Stomach (tissue), 8 donors: ENCODE measurements at regions not wholly inside any gene's neighbourhood (a gene's known extent, or its start where the extent isn't known, plus 50 kb on each side); places are given as distances from the start of the nearest gene placed in this dataset.

Source experiments
- DNase-seq, 2 donors: peaks; one replicate each; pipeline versions ENCODE4 v3.0.0 to v3.0.0-alpha.2; 2013 to 2019
- H3K27ac ChIP-seq, 5 donors: fragments of 200-600 bp in 4 of 5; sonication (generic) in 4 of 5; one replicate each; pipeline ENCODE4 v1.5.1; 2013 to 2019; ENCODE audit warnings: mild to moderate bottlenecking in 1 of 5, moderate library complexity in 1 of 5
- H3K27me3 ChIP-seq, 3 donors: fragments of 200-600 bp; sonication (generic); one replicate each; pipeline ENCODE4 v1.5.1; 2017 to 2019; ENCODE audit warnings: mixed run types in 1 of 3
- H3K36me3 ChIP-seq, 4 donors: fragments of 200-600 bp; sonication (generic); 1 replicate in 3 of 4; 2 replicates in 1 of 4; pipeline ENCODE4 v1.5.1; 2016 to 2019
- H3K4me1 ChIP-seq, 4 donors: fragments of 200-600 bp; sonication (generic); one replicate each; pipeline ENCODE4 v1.5.1; 2016 to 2019
- H3K4me3 ChIP-seq, 4 donors: fragments of 200-600 bp; sonication (generic) in 3 of 4; one replicate each; pipeline ENCODE4 v1.5.1; 2016 to 2019; ENCODE audit warnings: mild to moderate bottlenecking in 1 of 4
- H3K9me3 ChIP-seq, 4 donors: fragments of 200-600 bp; sonication (generic); one replicate each; pipeline ENCODE4 v1.5.1; 2016 to 2019
- EP300 ChIP-seq: sonication (generic); formaldehyde crosslinking; IDR thresholded peaks from one replicate; pipeline ENCODE4 v1.6.1; 2017; ENCODE audit warnings: antibody characterized with exemption
- POLR2A ChIP-seq, 4 donors: fragments of 450-650 bp; IDR thresholded peaks; one replicate each; pipeline ENCODE4 v1.6.1; 2016; ENCODE audit warnings: antibody characterized with exemption in 4 of 4, control low read depth in 2 of 4, mild to moderate bottlenecking in 1 of 4, moderate library complexity in 1 of 4
- POLR2AphosphoS5 ChIP-seq, 3 donors: sonication (generic); formaldehyde crosslinking; IDR thresholded peaks; one replicate each; pipeline ENCODE4 v1.6.1; 2016; ENCODE audit warnings: antibody characterized with exemption in 3 of 3
- WGBS, 5 donors: extraction: QIAGEN DNeasy Blood & Tissue Kit in 3 of 5; methylation state at CpG; one replicate each; pipeline versions ENCODE4 v1.1.5 to v1.1.7; 2013 to 2018; 5-methylcytosine and 5-hydroxymethylcytosine counted together
- intact Hi-C: fragments of 100-400 bp; cut with DNase I; formaldehyde crosslinking; loops from one replicate; pipeline ENCODE4 v1.15.1; 2023; ENCODE audit warnings: low total_unique reads
- TF ChIP-seq, protein P1 (sequence below), 7 experiments: fragments of 450-650 bp in 4 of 7; fragments of 200-600 bp in 3 of 7; sonication (generic) in 3 of 7; IDR thresholded peaks; one replicate each; pipeline ENCODE4 v1.5.1; 2016 to 2019; ENCODE audit warnings: antibody characterized with exemption in 7 of 7, control low read depth in 2 of 7, mild to moderate bottlenecking in 1 of 7
- donor health status: healthy with polysubstance abuse.
- donor health status: Bipolar disorder and iron deficiency.
- donor health status: healthy.

- intact Hi-C loops = no loop called here
- Histone ChIP-seq H3K36me3 (no peaks in the 10 kb centered on the region), H3K9me3 (no peaks in the 10 kb centered on the region), H3K27me3 (peaks cover 0 to 72% (median 20%) of the 10 kb centered on the region in 3 donors), H3K27ac (no peak overlapping the region), H3K4me1 (no peaks in the 10 kb centered on the region), H3K4me3 (no peak overlapping the region)
- 57 to 75% (median 62%) methylated on average over 3 of the region's 3 CpGs for WGBS, 5 donors
- TF ChIP-seq EP300 (no peak), POLR2A (IDR thresholded peaks at IDR 0.05) (no peak), POLR2AphosphoS5 (IDR thresholded peaks at IDR 0.05) (no peak)
- TF ChIP-seq, protein P1, sequence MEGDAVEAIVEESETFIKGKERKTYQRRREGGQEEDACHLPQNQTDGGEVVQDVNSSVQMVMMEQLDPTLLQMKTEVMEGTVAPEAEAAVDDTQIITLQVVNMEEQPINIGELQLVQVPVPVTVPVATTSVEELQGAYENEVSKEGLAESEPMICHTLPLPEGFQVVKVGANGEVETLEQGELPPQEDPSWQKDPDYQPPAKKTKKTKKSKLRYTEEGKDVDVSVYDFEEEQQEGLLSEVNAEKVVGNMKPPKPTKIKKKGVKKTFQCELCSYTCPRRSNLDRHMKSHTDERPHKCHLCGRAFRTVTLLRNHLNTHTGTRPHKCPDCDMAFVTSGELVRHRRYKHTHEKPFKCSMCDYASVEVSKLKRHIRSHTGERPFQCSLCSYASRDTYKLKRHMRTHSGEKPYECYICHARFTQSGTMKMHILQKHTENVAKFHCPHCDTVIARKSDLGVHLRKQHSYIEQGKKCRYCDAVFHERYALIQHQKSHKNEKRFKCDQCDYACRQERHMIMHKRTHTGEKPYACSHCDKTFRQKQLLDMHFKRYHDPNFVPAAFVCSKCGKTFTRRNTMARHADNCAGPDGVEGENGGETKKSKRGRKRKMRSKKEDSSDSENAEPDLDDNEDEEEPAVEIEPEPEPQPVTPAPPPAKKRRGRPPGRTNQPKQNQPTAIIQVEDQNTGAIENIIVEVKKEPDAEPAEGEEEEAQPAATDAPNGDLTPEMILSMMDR (IDR thresholded peaks at IDR 0.05) = no peak
- DNase-seq = no peak
Observed at GRCh38 chr12:131637986-131638385, 72.9 kb upstream of the SFSWAP start.

GRCh38 chr12:131639270-131639940, 71.5 kb upstream of the SFSWAP start:
- WGBS, 5 donors = 53 to 64% (median 57%) methylated on average over 5 to 12 of the region's 12 CpGs
- no peak for TF ChIP-seq POLR2AphosphoS5 (IDR thresholded peaks at IDR 0.05)
- no peak for TF ChIP-seq EP300
- TF ChIP-seq, protein P1 (IDR thresholded peaks at IDR 0.05) = no peak
- no peak for TF ChIP-seq POLR2A (IDR thresholded peaks at IDR 0.05)
- no peaks in the 10 kb centered on the region for H3K9me3 ChIP-seq
- DNase-seq = no peak
- H3K36me3 ChIP-seq = no peaks in the 10 kb centered on the region
- H3K27ac ChIP-seq = no peak overlapping the region
- H3K27me3 ChIP-seq = peaks cover 0 to 70% (median 20%) of the 10 kb centered on the region in 3 donors
- H3K4me3 ChIP-seq = no peak overlapping the region
- H3K4me1 ChIP-seq = no peaks in the 10 kb centered on the region
- intact Hi-C loops = no loop called here

DNA sequence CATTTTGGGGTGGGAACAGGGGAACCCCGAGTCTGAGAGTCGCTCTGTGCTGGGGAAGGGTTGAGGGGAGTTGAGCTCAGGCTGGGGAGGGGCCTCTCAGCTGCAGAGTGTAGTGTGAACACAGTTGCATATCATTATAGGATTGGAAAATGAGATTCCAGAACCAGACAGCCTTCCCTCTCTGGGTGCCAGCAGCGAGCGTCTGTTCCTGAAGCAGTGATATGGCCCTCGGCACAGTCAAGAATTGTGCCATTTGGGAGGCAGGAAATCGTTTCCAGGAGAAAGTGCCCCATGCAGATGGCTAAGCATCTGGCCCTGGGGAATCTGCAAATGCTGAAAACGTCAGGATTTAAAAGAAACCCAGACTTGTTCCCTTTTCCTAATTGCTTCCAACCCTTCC, 70.4 kb upstream of the SFSWAP start:
- no peaks in the 10 kb centered on the region for H3K9me3 ChIP-seq
- 48 to 65% (median 64%) methylated on average over 7 of the region's 7 CpGs for WGBS, 5 donors
- H3K27ac ChIP-seq = no peak overlapping the region
- intact Hi-C loops = no loop called here
- no peak for DNase-seq
- no peaks in the 10 kb centered on the region for H3K4me1 ChIP-seq
- no peaks in the 10 kb centered on the region for H3K36me3 ChIP-seq
- H3K27me3 ChIP-seq = peaks cover 0 to 71% (median 20%) of the 10 kb centered on the region in 3 donors
- TF ChIP-seq, protein P1 (IDR thresholded peaks at IDR 0.05) = no peak
- TF ChIP-seq POLR2AphosphoS5 (IDR thresholded peaks at IDR 0.05) (no peak), EP300 (no peak)
- no peak overlapping the region for H3K4me3 ChIP-seq

DNA sequence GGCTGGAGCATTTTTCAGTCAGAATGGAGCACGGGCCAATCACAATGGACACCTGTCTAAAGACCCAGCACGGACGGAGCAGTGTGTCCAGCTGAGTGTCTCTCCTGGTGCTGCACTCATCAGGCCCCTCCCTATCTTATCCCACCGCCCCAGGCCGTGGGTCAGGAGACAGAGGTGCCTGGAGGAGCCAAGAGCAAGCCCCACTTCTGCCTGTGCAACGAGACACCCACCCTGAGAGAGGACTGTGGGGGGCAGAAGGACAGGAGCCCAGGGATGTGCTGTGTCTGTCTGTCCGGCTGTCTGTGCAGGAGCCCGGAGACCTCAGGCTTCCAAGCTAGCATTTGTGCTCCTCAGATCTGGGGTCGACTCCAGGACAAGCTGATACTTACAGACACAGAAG, 69.6 kb upstream of the SFSWAP start:
- DNase-seq = no peak

More for the DNA sequence above, 69.6 kb upstream of the SFSWAP start:
- 63 to 81% (median 74%) methylated on average over 7 to 9 of the region's 9 CpGs for WGBS, 5 donors
- Histone ChIP-seq H3K36me3 (no peaks in the 10 kb centered on the region), H3K4me3 (no peak overlapping the region), H3K4me1 (no peaks in the 10 kb centered on the region), H3K27me3 (peaks cover 0 to 68% (median 20%) of the 10 kb centered on the region in 3 donors), H3K27ac (no peak overlapping the region), H3K9me3 (no peaks in the 10 kb centered on the region)
- no peak for TF ChIP-seq EP300
- TF ChIP-seq, protein P1 (IDR thresholded peaks at IDR 0.05) = no peak
- TF ChIP-seq POLR2A (IDR thresholded peaks at IDR 0.05) = no peak
- no peak for TF ChIP-seq POLR2AphosphoS5 (IDR thresholded peaks at IDR 0.05)
- intact Hi-C loops = no loop called here
